GM23338 (cell line): ENCODE measurements at regions not wholly inside any gene's neighbourhood (a gene's known extent, or its start where the extent isn't known, plus 50 kb on each side); places are given as distances from the start of the nearest gene placed in this dataset.

ENCODE experiments used
- ATAC-seq: fragments of 200-7000 bp; cut with Tn5 transposase; 3 replicates; pipeline ENCODE4 v1.9.1; 2020
- DNase-seq: peaks from one replicate; pipeline ENCODE4 v3.0.0-alpha.2; 2015; ENCODE audit warnings: low spot score
- H2AFZ ChIP-seq: fragments of 200-600 bp; sonication (generic); 2 replicates; pipeline ENCODE4 v1.8.0; 2016; ENCODE audit warnings: antibody characterized with exemption, mild to moderate bottlenecking, moderate library complexity
- H3F3A ChIP-seq: fragments of 200-600 bp; sonication (generic); replicated peaks from 2 replicates; pipeline ENCODE4 v1.8.0; 2017; ENCODE audit warnings: antibody characterized with exemption, mixed run types, low read depth
- H3K27ac ChIP-seq: fragments of 200-600 bp; sonication (generic); 2 replicates; pipeline ENCODE4 v1.6.1; 2016; ENCODE audit warnings: low read depth
- H3K27me3 ChIP-seq: fragments of 200-600 bp; sonication (generic); 2 replicates; pipeline ENCODE4 v1.8.0; 2016; ENCODE audit warnings: mild to moderate bottlenecking, mixed run types, moderate library complexity; ENCODE audit not compliant: insufficient read depth
- H3K36me3 ChIP-seq: fragments of 200-600 bp; sonication (generic); 2 replicates; pipeline ENCODE4 v1.8.0; 2016; ENCODE audit warnings: mild to moderate bottlenecking; ENCODE audit not compliant: insufficient read depth
- H3K4me1 ChIP-seq: fragments of 200-600 bp; sonication (generic); 2 replicates; pipeline ENCODE4 v1.8.0; 2016; ENCODE audit warnings: mild to moderate bottlenecking, moderate library complexity; ENCODE audit not compliant: insufficient read depth
- H3K4me2 ChIP-seq: fragments of 200-600 bp; sonication (generic); 2 replicates; pipeline ENCODE4 v1.7.1; 2017; ENCODE audit warnings: mixed run types
- H3K4me3 ChIP-seq: fragments of 200-600 bp; sonication (generic); 2 replicates; pipeline ENCODE4 v1.6.1; 2016; ENCODE audit warnings: mixed run types
- H3K79me2 ChIP-seq: fragments of 200-600 bp; sonication (generic); replicated peaks from 2 replicates; pipeline ENCODE4 v1.8.0; 2017; ENCODE audit warnings: mild to moderate bottlenecking; ENCODE audit not compliant: insufficient read depth
- H3K9me2 ChIP-seq: fragments of 200-600 bp; sonication (generic); 2 replicates; pipeline ENCODE4 v1.8.0; 2017; ENCODE audit not compliant: insufficient read depth
- H4K20me1 ChIP-seq: fragments of 200-600 bp; sonication (generic); replicated peaks from 2 replicates; pipeline ENCODE4 v1.8.0; 2017; ENCODE audit warnings: mild to moderate bottlenecking; ENCODE audit not compliant: insufficient read depth
- H3K27ac Mint-ChIP-seq: 2 replicates; pipeline ENCODE4 v1.8.0; 2020; ENCODE audit warnings: inconsistent platforms, mild to moderate bottlenecking, moderate library complexity, mixed read lengths
- H3K27me3 Mint-ChIP-seq: 3 replicates; pipeline ENCODE4 v1.8.0; 2022; ENCODE audit warnings: low read depth, mild to moderate bottlenecking, moderate library complexity, mixed read lengths, inconsistent platforms; ENCODE audit not compliant: insufficient read depth, poor library complexity
- H3K36me3 Mint-ChIP-seq: 3 replicates; pipeline ENCODE4 v1.8.0; 2021; ENCODE audit warnings: low read depth, mild to moderate bottlenecking, inconsistent platforms, moderate library complexity, mixed read lengths
- H3K4me1 Mint-ChIP-seq: 3 replicates; pipeline ENCODE4 v1.8.0; 2020; ENCODE audit warnings: mild to moderate bottlenecking, inconsistent platforms, mixed read lengths
- H3K4me3 Mint-ChIP-seq: 3 replicates; pipeline ENCODE4 v1.8.0; 2021; ENCODE audit warnings: moderate library complexity, mild to moderate bottlenecking, inconsistent platforms, mixed read lengths
- H3K9me3 Mint-ChIP-seq: 3 replicates; pipeline ENCODE4 v1.8.0; 2020; ENCODE audit warnings: moderate library complexity, mild to moderate bottlenecking, inconsistent platforms, mixed read lengths
- CREB1 ChIP-seq: fragments of 250-450 bp; sonication (Bioruptor Pico); IDR thresholded peaks from 2 replicates; pipeline ENCODE4 v1.5.0; 2020; ENCODE audit warnings: low read depth, mild to moderate bottlenecking, moderate library complexity
- EZH2 ChIP-seq: fragments of 200-600 bp; sonication (generic); IDR thresholded peaks from one replicate; pipeline ENCODE4 v1.8.0; 2017; ENCODE audit warnings: antibody characterized with exemption, mild to moderate bottlenecking, low read depth; ENCODE audit not compliant: unreplicated experiment
- EZH2phosphoT487 ChIP-seq: fragments of 200-600 bp; sonication (generic); IDR thresholded peaks from one replicate; pipeline ENCODE4 v1.8.1; 2018; ENCODE audit warnings: antibody characterized with exemption; ENCODE audit not compliant: unreplicated experiment
- JUNB ChIP-seq: IDR thresholded peaks from one replicate; pipeline ENCODE4 v1.6.1; 2016; ENCODE audit warnings: antibody characterized with exemption; ENCODE audit not compliant: unreplicated experiment
- NANOG ChIP-seq: IDR thresholded peaks from 2 replicates; pipeline ENCODE4 v1.6.1; 2016; ENCODE audit warnings: antibody characterized with exemption, borderline replicate concordance
- POLR2AphosphoS5 ChIP-seq: IDR thresholded peaks from 2 replicates; pipeline ENCODE4 v1.6.1; 2016; ENCODE audit warnings: antibody characterized with exemption, low read depth
- STAT1 ChIP-seq: IDR thresholded peaks from one replicate; pipeline ENCODE4 v1.6.1; 2016; ENCODE audit warnings: antibody characterized with exemption; ENCODE audit not compliant: unreplicated experiment
- ZNF114 ChIP-seq: fragments of 250-450 bp; sonication (Bioruptor Pico); IDR thresholded peaks from 2 replicates; pipeline ENCODE4 v1.5.0; 2020; ENCODE audit warnings: mild to moderate bottlenecking, moderate library complexity
- ZNF331 ChIP-seq: fragments of 250-450 bp; sonication (Bioruptor Pico); IDR thresholded peaks from 2 replicates; pipeline ENCODE4 v1.5.0; 2020; ENCODE audit warnings: low read depth, mild to moderate bottlenecking, moderate library complexity
- TF ChIP-seq, protein P1 (sequence below), 2 experiments: fragments of 200-600 bp in 1 of 2; sonication (generic) in 1 of 2; conservative IDR thresholded peaks; 2 replicates each; pipeline versions ENCODE4 v1.5.1 to v1.6.1; 2016 to 2017; ENCODE audit warnings: antibody characterized with exemption in 2 of 2, low read depth in 2 of 2, mild to moderate bottlenecking in 2 of 2, moderate library complexity in 1 of 2
- TF ChIP-seq, protein P2 (sequence below): fragments of 250-450 bp; sonication (Bioruptor Pico); IDR thresholded peaks from 2 replicates; pipeline ENCODE4 v1.5.0; 2020; ENCODE audit warnings: mild to moderate bottlenecking, moderate library complexity
- TF ChIP-seq, protein P3 (sequence below): IDR thresholded peaks from 2 replicates; pipeline ENCODE4 v1.6.1; 2016; ENCODE audit warnings: antibody characterized with exemption
- TF ChIP-seq, protein P4 (sequence below): IDR thresholded peaks from one replicate; pipeline ENCODE4 v1.6.1; 2018; ENCODE audit warnings: antibody characterized with exemption; ENCODE audit not compliant: unreplicated experiment

DNA sequence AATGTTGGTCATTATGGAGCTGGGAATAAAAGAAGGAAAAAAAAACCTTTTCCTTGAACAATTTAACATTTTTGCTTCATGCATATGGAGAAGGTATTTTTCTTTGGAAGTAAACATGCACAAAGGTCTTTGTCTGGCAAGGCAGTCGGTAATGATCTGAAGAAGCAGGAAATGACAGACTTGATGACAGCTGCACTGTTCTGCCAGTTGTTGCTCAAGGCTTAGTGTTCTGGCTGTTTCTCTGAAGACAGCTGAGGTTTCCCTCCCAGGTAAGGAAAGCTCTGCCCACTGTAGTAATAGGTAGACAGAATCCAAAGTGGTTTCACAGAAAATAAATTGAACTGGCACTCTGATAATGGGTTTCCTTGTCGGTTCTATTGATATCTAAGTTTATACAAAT lies 308.4 kb upstream of the GCFC2 start:
- no peaks in the 10 kb centered on the region for H3F3A ChIP-seq
- no peak overlapping the region for H3K27ac Mint-ChIP-seq
- H3K4me3 Mint-ChIP-seq, result no peak overlapping the region
- no peaks in the 10 kb centered on the region for H3K36me3 ChIP-seq
- no peak for ATAC-seq
- H3K36me3 Mint-ChIP-seq, result no peaks in the 10 kb centered on the region
- no peaks in the 10 kb centered on the region for H3K9me3 Mint-ChIP-seq
- no peaks in the 10 kb centered on the region for H3K9me2 ChIP-seq
- H3K4me1 Mint-ChIP-seq, result no peaks in the 10 kb centered on the region
- no peaks in the 10 kb centered on the region for H3K27me3 ChIP-seq
- DNase-seq, result no peak
- H3K4me3 ChIP-seq, result no peak overlapping the region
- no peak overlapping the region for H2AFZ ChIP-seq
- no peaks in the 10 kb centered on the region for H3K27me3 Mint-ChIP-seq
- no peak overlapping the region for H3K4me2 ChIP-seq
- no peaks in the 10 kb centered on the region for H3K4me1 ChIP-seq
- H3K27ac ChIP-seq, result no peak overlapping the region
- H3K79me2 ChIP-seq, result no peaks in the 10 kb centered on the region
- no peaks in the 10 kb centered on the region for H4K20me1 ChIP-seq
- TF ChIP-seq, protein P1, sequence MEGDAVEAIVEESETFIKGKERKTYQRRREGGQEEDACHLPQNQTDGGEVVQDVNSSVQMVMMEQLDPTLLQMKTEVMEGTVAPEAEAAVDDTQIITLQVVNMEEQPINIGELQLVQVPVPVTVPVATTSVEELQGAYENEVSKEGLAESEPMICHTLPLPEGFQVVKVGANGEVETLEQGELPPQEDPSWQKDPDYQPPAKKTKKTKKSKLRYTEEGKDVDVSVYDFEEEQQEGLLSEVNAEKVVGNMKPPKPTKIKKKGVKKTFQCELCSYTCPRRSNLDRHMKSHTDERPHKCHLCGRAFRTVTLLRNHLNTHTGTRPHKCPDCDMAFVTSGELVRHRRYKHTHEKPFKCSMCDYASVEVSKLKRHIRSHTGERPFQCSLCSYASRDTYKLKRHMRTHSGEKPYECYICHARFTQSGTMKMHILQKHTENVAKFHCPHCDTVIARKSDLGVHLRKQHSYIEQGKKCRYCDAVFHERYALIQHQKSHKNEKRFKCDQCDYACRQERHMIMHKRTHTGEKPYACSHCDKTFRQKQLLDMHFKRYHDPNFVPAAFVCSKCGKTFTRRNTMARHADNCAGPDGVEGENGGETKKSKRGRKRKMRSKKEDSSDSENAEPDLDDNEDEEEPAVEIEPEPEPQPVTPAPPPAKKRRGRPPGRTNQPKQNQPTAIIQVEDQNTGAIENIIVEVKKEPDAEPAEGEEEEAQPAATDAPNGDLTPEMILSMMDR (conservative IDR thresholded peaks at IDR 0.05; ENCODE audit: low read depth in 2 of 2), result no peak
- TF ChIP-seq, protein P2, sequence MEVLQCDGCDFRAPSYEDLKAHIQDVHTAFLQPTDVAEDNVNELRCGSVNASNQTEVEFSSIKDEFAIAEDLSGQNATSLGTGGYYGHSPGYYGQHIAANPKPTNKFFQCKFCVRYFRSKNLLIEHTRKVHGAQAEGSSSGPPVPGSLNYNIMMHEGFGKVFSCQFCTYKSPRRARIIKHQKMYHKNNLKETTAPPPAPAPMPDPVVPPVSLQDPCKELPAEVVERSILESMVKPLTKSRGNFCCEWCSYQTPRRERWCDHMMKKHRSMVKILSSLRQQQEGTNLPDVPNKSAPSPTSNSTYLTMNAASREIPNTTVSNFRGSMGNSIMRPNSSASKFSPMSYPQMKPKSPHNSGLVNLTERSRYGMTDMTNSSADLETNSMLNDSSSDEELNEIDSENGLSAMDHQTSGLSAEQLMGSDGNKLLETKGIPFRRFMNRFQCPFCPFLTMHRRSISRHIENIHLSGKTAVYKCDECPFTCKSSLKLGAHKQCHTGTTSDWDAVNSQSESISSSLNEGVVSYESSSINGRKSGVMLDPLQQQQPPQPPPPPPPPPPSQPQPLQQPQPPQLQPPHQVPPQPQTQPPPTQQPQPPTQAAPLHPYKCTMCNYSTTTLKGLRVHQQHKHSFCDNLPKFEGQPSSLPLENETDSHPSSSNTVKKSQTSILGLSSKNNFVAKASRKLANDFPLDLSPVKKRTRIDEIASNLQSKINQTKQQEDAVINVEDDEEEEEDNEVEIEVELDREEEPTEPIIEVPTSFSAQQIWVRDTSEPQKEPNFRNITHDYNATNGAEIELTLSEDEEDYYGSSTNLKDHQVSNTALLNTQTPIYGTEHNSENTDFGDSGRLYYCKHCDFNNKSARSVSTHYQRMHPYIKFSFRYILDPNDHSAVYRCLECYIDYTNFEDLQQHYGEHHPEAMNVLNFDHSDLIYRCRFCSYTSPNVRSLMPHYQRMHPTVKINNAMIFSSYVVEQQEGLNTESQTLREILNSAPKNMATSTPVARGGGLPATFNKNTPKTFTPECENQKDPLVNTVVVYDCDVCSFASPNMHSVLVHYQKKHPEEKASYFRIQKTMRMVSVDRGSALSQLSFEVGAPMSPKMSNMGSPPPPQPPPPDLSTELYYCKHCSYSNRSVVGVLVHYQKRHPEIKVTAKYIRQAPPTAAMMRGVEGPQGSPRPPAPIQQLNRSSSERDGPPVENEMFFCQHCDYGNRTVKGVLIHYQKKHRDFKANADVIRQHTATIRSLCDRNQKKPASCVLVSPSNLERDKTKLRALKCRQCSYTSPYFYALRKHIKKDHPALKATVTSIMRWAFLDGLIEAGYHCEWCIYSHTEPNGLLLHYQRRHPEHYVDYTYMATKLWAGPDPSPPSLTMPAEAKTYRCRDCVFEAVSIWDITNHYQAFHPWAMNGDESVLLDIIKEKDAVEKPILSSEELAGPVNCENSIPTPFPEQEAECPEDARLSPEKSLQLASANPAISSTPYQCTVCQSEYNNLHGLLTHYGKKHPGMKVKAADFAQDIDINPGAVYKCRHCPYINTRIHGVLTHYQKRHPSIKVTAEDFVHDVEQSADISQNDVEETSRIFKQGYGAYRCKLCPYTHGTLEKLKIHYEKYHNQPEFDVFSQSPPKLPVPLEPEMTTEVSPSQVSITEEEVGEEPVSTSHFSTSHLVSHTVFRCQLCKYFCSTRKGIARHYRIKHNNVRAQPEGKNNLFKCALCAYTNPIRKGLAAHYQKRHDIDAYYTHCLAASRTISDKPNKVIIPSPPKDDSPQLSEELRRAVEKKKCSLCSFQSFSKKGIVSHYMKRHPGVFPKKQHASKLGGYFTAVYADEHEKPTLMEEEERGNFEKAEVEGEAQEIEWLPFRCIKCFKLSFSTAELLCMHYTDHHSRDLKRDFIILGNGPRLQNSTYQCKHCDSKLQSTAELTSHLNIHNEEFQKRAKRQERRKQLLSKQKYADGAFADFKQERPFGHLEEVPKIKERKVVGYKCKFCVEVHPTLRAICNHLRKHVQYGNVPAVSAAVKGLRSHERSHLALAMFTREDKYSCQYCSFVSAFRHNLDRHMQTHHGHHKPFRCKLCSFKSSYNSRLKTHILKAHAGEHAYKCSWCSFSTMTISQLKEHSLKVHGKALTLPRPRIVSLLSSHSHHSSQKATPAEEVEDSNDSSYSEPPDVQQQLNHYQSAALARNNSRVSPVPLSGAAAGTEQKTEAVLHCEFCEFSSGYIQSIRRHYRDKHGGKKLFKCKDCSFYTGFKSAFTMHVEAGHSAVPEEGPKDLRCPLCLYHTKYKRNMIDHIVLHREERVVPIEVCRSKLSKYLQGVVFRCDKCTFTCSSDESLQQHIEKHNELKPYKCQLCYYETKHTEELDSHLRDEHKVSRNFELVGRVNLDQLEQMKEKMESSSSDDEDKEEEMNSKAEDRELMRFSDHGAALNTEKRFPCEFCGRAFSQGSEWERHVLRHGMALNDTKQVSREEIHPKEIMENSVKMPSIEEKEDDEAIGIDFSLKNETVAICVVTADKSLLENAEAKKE (CRISPR knock-in tag), result no peak
- TF ChIP-seq POLR2AphosphoS5 (no peak), NANOG (no peak), STAT1 (no peak), ZNF331 (CRISPR knock-in tag) (no peak), EZH2 (no peak), ZNF114 (CRISPR knock-in tag) (no peak), JUNB (no peak), EZH2phosphoT487 (no peak), CREB1 (CRISPR knock-in tag) (no peak)
- TF ChIP-seq, protein P3, sequence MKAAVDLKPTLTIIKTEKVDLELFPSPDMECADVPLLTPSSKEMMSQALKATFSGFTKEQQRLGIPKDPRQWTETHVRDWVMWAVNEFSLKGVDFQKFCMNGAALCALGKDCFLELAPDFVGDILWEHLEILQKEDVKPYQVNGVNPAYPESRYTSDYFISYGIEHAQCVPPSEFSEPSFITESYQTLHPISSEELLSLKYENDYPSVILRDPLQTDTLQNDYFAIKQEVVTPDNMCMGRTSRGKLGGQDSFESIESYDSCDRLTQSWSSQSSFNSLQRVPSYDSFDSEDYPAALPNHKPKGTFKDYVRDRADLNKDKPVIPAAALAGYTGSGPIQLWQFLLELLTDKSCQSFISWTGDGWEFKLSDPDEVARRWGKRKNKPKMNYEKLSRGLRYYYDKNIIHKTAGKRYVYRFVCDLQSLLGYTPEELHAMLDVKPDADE, result no peak
- TF ChIP-seq, protein P4, sequence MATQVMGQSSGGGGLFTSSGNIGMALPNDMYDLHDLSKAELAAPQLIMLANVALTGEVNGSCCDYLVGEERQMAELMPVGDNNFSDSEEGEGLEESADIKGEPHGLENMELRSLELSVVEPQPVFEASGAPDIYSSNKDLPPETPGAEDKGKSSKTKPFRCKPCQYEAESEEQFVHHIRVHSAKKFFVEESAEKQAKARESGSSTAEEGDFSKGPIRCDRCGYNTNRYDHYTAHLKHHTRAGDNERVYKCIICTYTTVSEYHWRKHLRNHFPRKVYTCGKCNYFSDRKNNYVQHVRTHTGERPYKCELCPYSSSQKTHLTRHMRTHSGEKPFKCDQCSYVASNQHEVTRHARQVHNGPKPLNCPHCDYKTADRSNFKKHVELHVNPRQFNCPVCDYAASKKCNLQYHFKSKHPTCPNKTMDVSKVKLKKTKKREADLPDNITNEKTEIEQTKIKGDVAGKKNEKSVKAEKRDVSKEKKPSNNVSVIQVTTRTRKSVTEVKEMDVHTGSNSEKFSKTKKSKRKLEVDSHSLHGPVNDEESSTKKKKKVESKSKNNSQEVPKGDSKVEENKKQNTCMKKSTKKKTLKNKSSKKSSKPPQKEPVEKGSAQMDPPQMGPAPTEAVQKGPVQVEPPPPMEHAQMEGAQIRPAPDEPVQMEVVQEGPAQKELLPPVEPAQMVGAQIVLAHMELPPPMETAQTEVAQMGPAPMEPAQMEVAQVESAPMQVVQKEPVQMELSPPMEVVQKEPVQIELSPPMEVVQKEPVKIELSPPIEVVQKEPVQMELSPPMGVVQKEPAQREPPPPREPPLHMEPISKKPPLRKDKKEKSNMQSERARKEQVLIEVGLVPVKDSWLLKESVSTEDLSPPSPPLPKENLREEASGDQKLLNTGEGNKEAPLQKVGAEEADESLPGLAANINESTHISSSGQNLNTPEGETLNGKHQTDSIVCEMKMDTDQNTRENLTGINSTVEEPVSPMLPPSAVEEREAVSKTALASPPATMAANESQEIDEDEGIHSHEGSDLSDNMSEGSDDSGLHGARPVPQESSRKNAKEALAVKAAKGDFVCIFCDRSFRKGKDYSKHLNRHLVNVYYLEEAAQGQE, result no peak
